ENCODE measurements at regions not wholly inside any gene's neighbourhood (a gene's known extent, or its start where the extent isn't known, plus 50 kb on each side); places are given as distances from the start of the nearest gene placed in this dataset.

GRCh38 chr14:55948399-55948798 lies 169.8 kb upstream of the PELI2 start:
- H3K9me3 ChIP-seq (ENCODE audit: control extremely low read depth in 1 of 3, control insufficient read depth in 2 of 3, insufficient read depth in 1 of 3, low read length in 2 of 3): no peaks in the 10 kb centered on the region
- H3K4me3 Mint-ChIP-seq: no peak overlapping the region
- intact Hi-C loops (cut with micrococcal nuclease): no loop called here

GRCh38 chr14:55949708-55950107 lies 168.5 kb upstream of the PELI2 start:
- peaks cover 9% of the 10 kb centered on the region for H3K27me3 Mint-ChIP-seq
- ATAC-seq (ENCODE audit: low read depth) (no peak), DNase-seq (no peak)
- Histone ChIP-seq H3K4me3 (ENCODE audit: control extremely low read depth in 1 of 5, extremely low read depth in 1 of 5, insufficient read depth in 1 of 5, low read depth in 2 of 5, low read length in 4 of 5) (no peak overlapping the region), H2AFZ (ENCODE audit: insufficient read depth, low read depth, low read length, poor library complexity, severe bottlenecking) (no peak overlapping the region), H3K4me1 (ENCODE audit: control insufficient read depth in 2 of 2, insufficient read depth in 2 of 2, low read length in 2 of 2) (no peaks in the 10 kb centered on the region), H3K4me2 (replicated peaks; ENCODE audit: low read depth, low read length, poor library complexity, severe bottlenecking) (no peak overlapping the region), H3K79me2 (ENCODE audit: control insufficient read depth, insufficient read depth, low read length) (no peaks in the 10 kb centered on the region), H3K27ac (ENCODE audit: low read length in 2 of 2) (no peak overlapping the region), H3K27me3 (replicated peaks in 1 of 4; ENCODE audit: control extremely low read depth in 1 of 4, control insufficient read depth in 3 of 4, insufficient read depth in 4 of 4, low read length in 3 of 4) (no peaks in the 10 kb centered on the region), H3K9ac (ENCODE audit: low read length) (no peak overlapping the region), H3K9me3 (ENCODE audit: control extremely low read depth in 1 of 3, control insufficient read depth in 2 of 3, insufficient read depth in 1 of 3, low read length in 2 of 3) (no peaks in the 10 kb centered on the region), H4K20me1 (ENCODE audit: control insufficient read depth, insufficient read depth, low read length, poor library complexity, severe bottlenecking) (no peaks in the 10 kb centered on the region), H3K36me3 (replicated peaks in 1 of 2; ENCODE audit: control extremely low read depth in 1 of 2, control insufficient read depth in 1 of 2, extremely low read depth in 1 of 2, insufficient read depth in 2 of 2, low read length in 1 of 2) (no peaks in the 10 kb centered on the region)
- intact Hi-C loops (cut with micrococcal nuclease): no loop called here
- no peaks in the 10 kb centered on the region for H3K9me3 Mint-ChIP-seq (ENCODE audit: insufficient read depth)
- no peak overlapping the region for H3K4me3 Mint-ChIP-seq
- no peak overlapping the region for H3K27ac Mint-ChIP-seq
- ChIA-PET POLR2A (no interaction called here), CTCF (no interaction called here)
- WGBS (ENCODE audit: insufficient coverage): no CpG with 5 or more reads among the region's 3 CpGs
- no peak for TF ChIP-seq EZH2 (IDR thresholded peaks at IDR 0.05; ENCODE audit: borderline replicate concordance, insufficient read depth, low read depth, low read length, poor library complexity, severe bottlenecking)
- TF ChIP-seq CTCF (IDR thresholded peaks at IDR 0.05): no peak
- no peaks in the 10 kb centered on the region for H3K4me1 Mint-ChIP-seq

More at GRCh38 chr14:55948399-55948798, 169.8 kb upstream of the PELI2 start:
- DNase-seq (no peak), ATAC-seq (ENCODE audit: low read depth) (no peak)
- H4K20me1 ChIP-seq (ENCODE audit: control insufficient read depth, insufficient read depth, low read length, poor library complexity, severe bottlenecking): no peaks in the 10 kb centered on the region
- H3K27me3 ChIP-seq (replicated peaks in 1 of 4; ENCODE audit: control extremely low read depth in 1 of 4, control insufficient read depth in 3 of 4, insufficient read depth in 4 of 4, low read length in 3 of 4): no peaks in the 10 kb centered on the region
- H3K27me3 Mint-ChIP-seq: peaks cover 9% of the 10 kb centered on the region
- H3K4me1 Mint-ChIP-seq: no peaks in the 10 kb centered on the region
- ChIA-PET CTCF (no interaction called here), POLR2A (no interaction called here)
- no peaks in the 10 kb centered on the region for H3K36me3 ChIP-seq (replicated peaks in 1 of 2; ENCODE audit: control extremely low read depth in 1 of 2, control insufficient read depth in 1 of 2, extremely low read depth in 1 of 2, insufficient read depth in 2 of 2, low read length in 1 of 2)
- H3K4me3 ChIP-seq (ENCODE audit: control extremely low read depth in 1 of 5, extremely low read depth in 1 of 5, insufficient read depth in 1 of 5, low read depth in 2 of 5, low read length in 4 of 5): no peak overlapping the region
- WGBS (ENCODE audit: insufficient coverage): no CpG with 5 or more reads among the region's 3 CpGs
- no peak overlapping the region for H2AFZ ChIP-seq (ENCODE audit: insufficient read depth, low read depth, low read length, poor library complexity, severe bottlenecking)
- no peak overlapping the region for H3K9ac ChIP-seq (ENCODE audit: low read length)
- H3K79me2 ChIP-seq (ENCODE audit: control insufficient read depth, insufficient read depth, low read length): no peaks in the 10 kb centered on the region
- no peaks in the 10 kb centered on the region for H3K9me3 Mint-ChIP-seq (ENCODE audit: insufficient read depth)
- no peak overlapping the region for H3K27ac Mint-ChIP-seq
- TF ChIP-seq CTCF (IDR thresholded peaks at IDR 0.05) (no peak), EZH2 (IDR thresholded peaks at IDR 0.05; ENCODE audit: borderline replicate concordance, insufficient read depth, low read depth, low read length, poor library complexity, severe bottlenecking) (no peak)
- no peaks in the 10 kb centered on the region for H3K4me1 ChIP-seq (ENCODE audit: control insufficient read depth in 2 of 2, insufficient read depth in 2 of 2, low read length in 2 of 2)
- no peak overlapping the region for H3K27ac ChIP-seq (ENCODE audit: low read length in 2 of 2)
- H3K4me2 ChIP-seq (replicated peaks; ENCODE audit: low read depth, low read length, poor library complexity, severe bottlenecking): no peak overlapping the region

All from B cell (primary cell).